Peyer's patch (tissue), 4 donors: ENCODE measurements at regions not wholly inside any gene's neighbourhood (a gene's known extent, or its start where the extent isn't known, plus 50 kb on each side); places are given as distances from the start of the nearest gene placed in this dataset.
A peak's percentile ranks its signal among the peaks of the same experiment; 100 is the strongest.

Experiments
- DNase-seq, 3 donors: peaks; one replicate each; pipeline ENCODE4 v3.0.0-alpha.2; 2017 to 2019
- H3K27ac ChIP-seq, 4 donors: fragments of 200-600 bp; sonication (generic); one replicate each; pipeline ENCODE4 v1.5.1; 2016 to 2019
- H3K27me3 ChIP-seq, 2 donors: fragments of 200-600 bp; sonication (generic); one replicate each; pipeline ENCODE4 v1.5.1; 2019
- H3K36me3 ChIP-seq, 3 donors: fragments of 200-600 bp; sonication (generic); one replicate each; pipeline ENCODE4 v1.5.1; 2016 to 2019
- H3K4me1 ChIP-seq, 4 donors: fragments of 200-600 bp; sonication (generic); one replicate each; pipeline ENCODE4 v1.5.1; 2016 to 2019
- H3K4me3 ChIP-seq, 4 donors: fragments of 200-600 bp; sonication (generic); 1 replicate in 3 of 4; 2 replicates in 1 of 4; pipeline ENCODE4 v1.5.1; 2016 to 2019; ENCODE audit warnings: mild to moderate bottlenecking in 1 of 4
- H3K9me3 ChIP-seq, 4 donors: fragments of 200-600 bp; sonication (generic); one replicate each; pipeline ENCODE4 v1.5.1; 2016 to 2019; ENCODE audit warnings: mild to moderate bottlenecking in 1 of 4
- CTCF ChIP-seq, 6 experiments: fragments of 450-650 bp in 4 of 6; fragments of 200-600 bp in 2 of 6; sonication (generic) in 1 of 6; IDR thresholded peaks; one replicate each; pipeline ENCODE4 v1.5.1; 2017 to 2019; ENCODE audit warnings: antibody characterized with exemption in 6 of 6, mild to moderate bottlenecking in 3 of 6, moderate library complexity in 1 of 6
- POLR2A ChIP-seq, 2 donors: fragments of 450-650 bp; IDR thresholded peaks; one replicate each; pipeline ENCODE4 v1.5.1; 2017; ENCODE audit warnings: antibody characterized with exemption in 2 of 2, mild to moderate bottlenecking in 2 of 2, moderate library complexity in 2 of 2

GRCh38 chr9:29838491-29839020 is 2265.3 kb upstream of the C9orf72 start:
- Histone ChIP-seq H3K4me1 (no peaks in the 10 kb centered on the region), H3K9me3 (no peaks in the 10 kb centered on the region), H3K27ac (no peak overlapping the region), H3K27me3 (no peaks in the 10 kb centered on the region), H3K4me3 (no peak overlapping the region), H3K36me3 (no peaks in the 10 kb centered on the region)
- no peak for DNase-seq
- TF ChIP-seq POLR2A (IDR thresholded peaks at IDR 0.05) (no peak), CTCF (IDR thresholded peaks at IDR 0.05) (no peak)

GRCh38 chr9:29844251-29844650 is 2271.0 kb upstream of the C9orf72 start:
- H3K27ac ChIP-seq = no peak overlapping the region
- TF ChIP-seq CTCF (IDR thresholded peaks at IDR 0.05) (no peak), POLR2A (IDR thresholded peaks at IDR 0.05) (no peak)
- no peaks in the 10 kb centered on the region for H3K4me1 ChIP-seq
- no peak overlapping the region for H3K4me3 ChIP-seq
- H3K36me3 ChIP-seq = no peaks in the 10 kb centered on the region
- no peaks in the 10 kb centered on the region for H3K27me3 ChIP-seq
- H3K9me3 ChIP-seq = no peaks in the 10 kb centered on the region
- no peak for DNase-seq

- Histone ChIP-seq H3K27ac (no peak overlapping the region), H3K36me3 (no peaks in the 10 kb centered on the region), H3K4me1 (no peaks in the 10 kb centered on the region), H3K9me3 (no peaks in the 10 kb centered on the region), H3K4me3 (no peak overlapping the region), H3K27me3 (no peaks in the 10 kb centered on the region)
- no peak for DNase-seq
- TF ChIP-seq CTCF (IDR thresholded peaks at IDR 0.05) (peak in 1 of 6 experiments; percentile 10), POLR2A (IDR thresholded peaks at IDR 0.05) (no peak)
These were observed 2277.4 kb upstream of the C9orf72 start for GRCh38 chr9:29850664-29851063.

- H3K9me3 ChIP-seq = no peaks in the 10 kb centered on the region
- no peak for TF ChIP-seq POLR2A (IDR thresholded peaks at IDR 0.05)
- no peak for TF ChIP-seq CTCF (IDR thresholded peaks at IDR 0.05)
- no peaks in the 10 kb centered on the region for H3K27me3 ChIP-seq
- no peak for DNase-seq
- no peaks in the 10 kb centered on the region for H3K36me3 ChIP-seq
- H3K27ac ChIP-seq = no peak overlapping the region
- H3K4me3 ChIP-seq = no peak overlapping the region
- H3K4me1 ChIP-seq = no peaks in the 10 kb centered on the region
These were observed 2288.5 kb upstream of the C9orf72 start for GRCh38 chr9:29861803-29862202.

- H3K27me3 ChIP-seq = no peaks in the 10 kb centered on the region
- TF ChIP-seq POLR2A (IDR thresholded peaks at IDR 0.05) = no peak
- TF ChIP-seq CTCF (IDR thresholded peaks at IDR 0.05) = no peak
- H3K4me3 ChIP-seq = no peak overlapping the region
These were observed 2292.6 kb upstream of the C9orf72 start for GRCh38 chr9:29865764-29866313.

GRCh38 chr9:29866556-29866955 is 2293.3 kb upstream of the C9orf72 start:
- H3K4me3 ChIP-seq = no peak overlapping the region
- DNase-seq = no peak
- H3K27me3 ChIP-seq = no peaks in the 10 kb centered on the region
- no peaks in the 10 kb centered on the region for H3K4me1 ChIP-seq
- no peak overlapping the region for H3K27ac ChIP-seq
- no peak for TF ChIP-seq POLR2A (IDR thresholded peaks at IDR 0.05)
- no peak for TF ChIP-seq CTCF (IDR thresholded peaks at IDR 0.05)
- H3K9me3 ChIP-seq = no peaks in the 10 kb centered on the region
- no peaks in the 10 kb centered on the region for H3K36me3 ChIP-seq

More at GRCh38 chr9:29865764-29866313, 2292.6 kb upstream of the C9orf72 start:
- Histone ChIP-seq H3K4me1 (no peaks in the 10 kb centered on the region), H3K36me3 (no peaks in the 10 kb centered on the region), H3K9me3 (no peaks in the 10 kb centered on the region), H3K27ac (no peak overlapping the region)
- no peak for DNase-seq
